ENCODE measurements at regions not wholly inside any gene's neighbourhood (a gene's known extent, or its start where the extent isn't known, plus 50 kb on each side); places are given as distances from the start of the nearest gene placed in this dataset.

DNA sequence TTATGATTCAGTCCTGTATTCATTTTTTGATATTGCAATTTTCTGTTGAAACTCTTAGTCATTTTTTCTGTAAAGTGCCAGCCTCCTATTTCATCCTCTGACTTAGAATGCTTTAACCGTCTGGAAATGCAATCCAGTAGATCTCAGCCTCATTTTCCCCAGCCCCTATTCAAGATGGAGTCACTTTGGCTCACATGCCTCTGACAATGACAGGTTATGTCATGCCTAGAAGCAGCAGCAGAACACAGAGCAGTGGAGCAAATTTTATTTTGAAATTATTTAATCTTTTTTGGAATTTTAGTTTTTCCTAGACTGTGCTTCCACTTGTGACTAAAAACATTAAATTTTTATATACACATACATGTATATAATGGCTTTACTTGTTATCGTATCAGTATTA is 1053.2 kb downstream of the TAF11L14 start:
- TF ChIP-seq, protein P1, sequence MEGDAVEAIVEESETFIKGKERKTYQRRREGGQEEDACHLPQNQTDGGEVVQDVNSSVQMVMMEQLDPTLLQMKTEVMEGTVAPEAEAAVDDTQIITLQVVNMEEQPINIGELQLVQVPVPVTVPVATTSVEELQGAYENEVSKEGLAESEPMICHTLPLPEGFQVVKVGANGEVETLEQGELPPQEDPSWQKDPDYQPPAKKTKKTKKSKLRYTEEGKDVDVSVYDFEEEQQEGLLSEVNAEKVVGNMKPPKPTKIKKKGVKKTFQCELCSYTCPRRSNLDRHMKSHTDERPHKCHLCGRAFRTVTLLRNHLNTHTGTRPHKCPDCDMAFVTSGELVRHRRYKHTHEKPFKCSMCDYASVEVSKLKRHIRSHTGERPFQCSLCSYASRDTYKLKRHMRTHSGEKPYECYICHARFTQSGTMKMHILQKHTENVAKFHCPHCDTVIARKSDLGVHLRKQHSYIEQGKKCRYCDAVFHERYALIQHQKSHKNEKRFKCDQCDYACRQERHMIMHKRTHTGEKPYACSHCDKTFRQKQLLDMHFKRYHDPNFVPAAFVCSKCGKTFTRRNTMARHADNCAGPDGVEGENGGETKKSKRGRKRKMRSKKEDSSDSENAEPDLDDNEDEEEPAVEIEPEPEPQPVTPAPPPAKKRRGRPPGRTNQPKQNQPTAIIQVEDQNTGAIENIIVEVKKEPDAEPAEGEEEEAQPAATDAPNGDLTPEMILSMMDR (conservative IDR thresholded peaks at IDR 0.05; ENCODE audit: low read depth in 2 of 2), result no peak
- TF ChIP-seq, protein P2, sequence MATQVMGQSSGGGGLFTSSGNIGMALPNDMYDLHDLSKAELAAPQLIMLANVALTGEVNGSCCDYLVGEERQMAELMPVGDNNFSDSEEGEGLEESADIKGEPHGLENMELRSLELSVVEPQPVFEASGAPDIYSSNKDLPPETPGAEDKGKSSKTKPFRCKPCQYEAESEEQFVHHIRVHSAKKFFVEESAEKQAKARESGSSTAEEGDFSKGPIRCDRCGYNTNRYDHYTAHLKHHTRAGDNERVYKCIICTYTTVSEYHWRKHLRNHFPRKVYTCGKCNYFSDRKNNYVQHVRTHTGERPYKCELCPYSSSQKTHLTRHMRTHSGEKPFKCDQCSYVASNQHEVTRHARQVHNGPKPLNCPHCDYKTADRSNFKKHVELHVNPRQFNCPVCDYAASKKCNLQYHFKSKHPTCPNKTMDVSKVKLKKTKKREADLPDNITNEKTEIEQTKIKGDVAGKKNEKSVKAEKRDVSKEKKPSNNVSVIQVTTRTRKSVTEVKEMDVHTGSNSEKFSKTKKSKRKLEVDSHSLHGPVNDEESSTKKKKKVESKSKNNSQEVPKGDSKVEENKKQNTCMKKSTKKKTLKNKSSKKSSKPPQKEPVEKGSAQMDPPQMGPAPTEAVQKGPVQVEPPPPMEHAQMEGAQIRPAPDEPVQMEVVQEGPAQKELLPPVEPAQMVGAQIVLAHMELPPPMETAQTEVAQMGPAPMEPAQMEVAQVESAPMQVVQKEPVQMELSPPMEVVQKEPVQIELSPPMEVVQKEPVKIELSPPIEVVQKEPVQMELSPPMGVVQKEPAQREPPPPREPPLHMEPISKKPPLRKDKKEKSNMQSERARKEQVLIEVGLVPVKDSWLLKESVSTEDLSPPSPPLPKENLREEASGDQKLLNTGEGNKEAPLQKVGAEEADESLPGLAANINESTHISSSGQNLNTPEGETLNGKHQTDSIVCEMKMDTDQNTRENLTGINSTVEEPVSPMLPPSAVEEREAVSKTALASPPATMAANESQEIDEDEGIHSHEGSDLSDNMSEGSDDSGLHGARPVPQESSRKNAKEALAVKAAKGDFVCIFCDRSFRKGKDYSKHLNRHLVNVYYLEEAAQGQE (IDR thresholded peaks at IDR 0.05; ENCODE audit: unreplicated experiment), result no peak
